T-helper 1 cell treated with Interleukin-12 subunit alpha and Interleukin-12 subunit beta and Interleukin-4 antibody, amounts not matched to agents 30 ng/mL and 1 ng/mL, for 36 hours (primary cell): ENCODE measurements at regions not wholly inside any gene's neighbourhood (a gene's known extent, or its start where the extent isn't known, plus 50 kb on each side); places are given as distances from the start of the nearest gene placed in this dataset.
"Not testable (repeated sequence)": the region's sequence is repeated elsewhere in the genome, so short reads cannot be mapped to it uniquely, and the experiment has no call there.

ENCODE experiments used
- intact Hi-C: fragments of 100-400 bp; cut with micrococcal nuclease; formaldehyde crosslinking; loops from one replicate; pipeline ENCODE4 v1.15.1; 2024

DNA sequence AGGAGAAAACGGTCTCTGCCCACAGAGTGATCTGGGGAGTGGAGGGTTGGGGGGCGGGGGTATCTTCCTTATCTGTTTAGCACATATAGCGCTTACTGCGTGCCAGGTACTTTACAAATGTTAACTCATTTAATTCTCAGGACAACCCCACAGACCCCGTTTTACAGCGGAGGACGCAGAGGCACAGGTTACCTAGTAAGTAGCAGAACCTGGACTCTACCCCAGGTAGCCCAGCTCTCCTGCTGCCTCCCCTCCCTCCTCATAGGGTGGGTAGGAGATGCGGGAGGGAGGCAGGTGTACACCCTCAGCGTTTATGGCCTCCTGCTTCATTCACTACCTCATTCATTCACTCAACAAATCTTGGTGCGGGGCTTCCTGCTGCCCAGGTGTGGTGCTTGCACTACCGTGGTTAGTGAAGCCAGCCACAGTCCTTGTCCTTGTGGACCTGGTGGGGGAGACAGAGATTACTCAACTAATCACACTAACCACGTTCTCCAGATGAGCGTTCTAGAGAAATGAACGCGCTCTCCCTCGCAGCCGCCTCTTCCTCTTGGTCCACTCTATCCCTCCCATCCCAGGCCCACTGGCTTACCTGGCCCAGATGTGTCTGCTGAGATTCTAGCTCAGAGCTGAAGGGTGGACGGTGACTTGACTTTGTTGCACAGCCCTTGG, 102.0 kb downstream of the IER5 start:
- intact Hi-C loops = loop anchor here (1.0 kb wide), 2 partner anchors 235 to 891 kb away; no protein-coding TSS in a partner anchor

DNA sequence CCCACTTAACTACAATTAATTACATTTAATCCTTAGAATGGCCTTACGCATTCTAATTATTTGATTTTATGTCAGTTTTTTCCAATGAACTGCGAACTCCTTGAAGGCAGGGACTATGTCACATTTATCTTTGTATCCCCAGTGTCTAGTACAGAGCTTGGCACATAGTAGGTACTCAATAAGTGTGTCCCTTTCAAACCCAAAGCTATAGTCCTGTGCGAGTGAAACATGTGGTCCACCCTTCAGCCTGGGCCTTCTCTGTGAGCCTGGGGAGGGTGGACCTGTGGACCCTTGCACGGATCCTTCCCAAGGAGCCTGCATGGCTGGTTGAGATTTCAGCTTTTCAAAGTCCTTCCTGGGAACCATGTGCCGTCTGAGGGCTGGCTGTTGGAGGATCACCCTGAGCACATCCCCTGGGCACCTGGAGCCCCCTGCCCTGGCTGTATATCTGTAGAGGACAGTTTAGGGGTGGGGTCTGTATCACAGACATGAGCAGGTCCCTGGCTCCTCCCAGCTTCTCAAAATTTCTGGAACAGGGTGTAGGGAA, 103.1 kb downstream of the IER5 start:
- intact Hi-C loops = no loop called here

DNA sequence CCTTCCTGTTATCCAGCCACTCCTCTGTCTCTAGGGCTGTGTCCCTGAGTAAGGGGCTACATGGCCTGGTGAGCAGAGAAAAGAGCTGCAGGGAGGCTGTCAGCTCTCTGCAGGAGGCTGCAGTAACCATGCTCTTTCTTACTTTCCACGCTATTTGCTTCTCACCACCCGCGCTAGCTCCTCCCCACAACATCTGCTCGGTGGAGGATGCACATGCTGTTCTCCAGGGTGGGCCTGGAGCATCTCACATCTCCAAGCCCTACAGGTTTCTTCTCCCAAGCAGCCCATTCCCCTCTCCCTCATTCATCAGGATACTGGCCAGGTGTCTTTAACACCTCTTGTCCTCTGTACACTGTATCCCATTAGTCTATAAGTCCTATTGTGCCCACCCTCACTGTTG, 103.8 kb downstream of the IER5 start:
- intact Hi-C loops = no loop called here

DNA sequence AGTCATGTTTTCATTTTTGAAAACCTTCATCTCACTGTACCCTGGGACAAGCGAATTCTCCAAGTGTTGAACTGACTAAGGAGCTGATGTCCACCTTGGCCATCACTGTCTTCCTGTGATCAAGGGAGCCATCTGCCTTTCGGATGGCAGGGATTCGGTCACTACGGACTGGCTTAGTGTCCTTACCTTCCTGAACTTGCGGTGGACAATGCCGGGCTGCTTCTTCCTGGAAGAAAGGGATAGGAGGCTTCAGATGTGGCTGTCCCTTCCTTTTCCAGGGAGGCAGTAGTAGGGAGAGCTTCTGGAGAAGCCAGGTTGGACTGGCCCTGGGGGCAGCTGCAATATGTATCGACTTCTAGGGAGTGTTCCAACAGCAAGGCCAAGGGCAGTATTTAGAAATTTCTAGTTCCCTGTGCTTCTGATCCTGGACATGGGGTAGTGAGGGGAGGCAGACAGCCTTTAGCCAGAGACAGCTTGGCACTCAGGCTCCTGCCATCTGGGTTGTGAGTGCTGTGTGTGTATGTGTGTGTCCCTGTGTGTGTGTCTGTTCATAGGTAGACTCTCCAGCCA, 114.6 kb downstream of the IER5 start:
- intact Hi-C loops = no loop called here

DNA sequence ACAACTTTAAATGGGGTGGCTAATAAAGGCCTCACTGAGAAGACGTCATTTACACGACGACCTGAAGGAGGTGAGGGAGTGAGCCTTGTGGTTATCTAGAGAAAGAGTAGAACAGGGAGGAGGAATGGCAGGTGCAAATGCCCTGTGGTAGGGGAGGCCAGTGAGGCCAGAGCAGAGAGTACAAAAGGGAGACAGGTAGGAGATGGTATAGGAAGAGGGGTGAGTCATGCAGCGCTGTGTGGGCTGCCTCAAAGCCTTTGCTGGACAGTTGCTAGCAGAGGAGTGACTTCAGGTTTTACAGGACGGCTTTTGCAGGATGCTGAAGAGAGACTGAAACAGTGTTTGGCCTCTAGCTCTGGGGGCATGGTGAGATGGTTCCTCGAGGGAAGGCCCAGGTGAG, 116.0 kb downstream of the IER5 start:
- intact Hi-C loops = no loop called here

DNA sequence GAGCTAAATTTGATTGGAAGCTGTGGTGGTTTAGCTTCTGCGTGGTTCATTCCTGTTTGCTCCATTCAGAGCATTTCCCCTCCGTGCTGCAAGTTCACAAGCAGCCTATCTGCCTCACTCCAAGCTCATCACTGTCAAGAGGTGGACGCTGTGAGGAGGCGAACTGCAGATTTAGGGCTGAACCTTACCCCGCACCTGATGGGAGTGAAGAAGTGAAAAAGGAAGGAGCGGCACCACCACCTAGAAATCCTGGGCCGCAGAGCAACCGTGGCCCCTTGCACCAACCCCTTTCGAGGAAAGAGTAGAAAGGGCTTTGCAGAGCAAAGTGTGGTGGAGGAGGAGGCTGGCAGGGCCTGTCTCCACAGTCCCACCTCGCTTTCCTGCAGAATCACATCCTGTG, 117.4 kb downstream of the IER5 start:
- intact Hi-C loops = no loop called here

DNA sequence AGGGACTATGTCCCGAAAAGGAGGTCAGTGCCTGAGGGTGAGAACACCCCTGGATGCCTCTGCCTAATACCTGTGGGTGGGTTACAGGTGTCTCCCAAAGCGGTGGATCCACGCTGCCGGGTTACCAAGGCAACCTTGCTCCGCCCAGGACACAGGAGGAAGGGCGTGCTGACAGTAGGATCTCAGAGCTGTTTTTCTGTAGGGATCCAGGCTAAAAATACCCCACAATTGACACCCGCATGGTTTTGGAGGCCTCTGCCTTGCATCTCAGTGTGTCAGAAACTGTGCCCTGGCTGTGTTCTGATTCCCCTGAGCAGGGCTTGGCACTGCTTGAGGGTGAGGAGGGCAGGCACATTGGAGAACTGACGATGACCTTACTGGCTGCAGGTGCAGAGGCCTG, 118.0 kb downstream of the IER5 start:
- intact Hi-C loops = no loop called here

DNA sequence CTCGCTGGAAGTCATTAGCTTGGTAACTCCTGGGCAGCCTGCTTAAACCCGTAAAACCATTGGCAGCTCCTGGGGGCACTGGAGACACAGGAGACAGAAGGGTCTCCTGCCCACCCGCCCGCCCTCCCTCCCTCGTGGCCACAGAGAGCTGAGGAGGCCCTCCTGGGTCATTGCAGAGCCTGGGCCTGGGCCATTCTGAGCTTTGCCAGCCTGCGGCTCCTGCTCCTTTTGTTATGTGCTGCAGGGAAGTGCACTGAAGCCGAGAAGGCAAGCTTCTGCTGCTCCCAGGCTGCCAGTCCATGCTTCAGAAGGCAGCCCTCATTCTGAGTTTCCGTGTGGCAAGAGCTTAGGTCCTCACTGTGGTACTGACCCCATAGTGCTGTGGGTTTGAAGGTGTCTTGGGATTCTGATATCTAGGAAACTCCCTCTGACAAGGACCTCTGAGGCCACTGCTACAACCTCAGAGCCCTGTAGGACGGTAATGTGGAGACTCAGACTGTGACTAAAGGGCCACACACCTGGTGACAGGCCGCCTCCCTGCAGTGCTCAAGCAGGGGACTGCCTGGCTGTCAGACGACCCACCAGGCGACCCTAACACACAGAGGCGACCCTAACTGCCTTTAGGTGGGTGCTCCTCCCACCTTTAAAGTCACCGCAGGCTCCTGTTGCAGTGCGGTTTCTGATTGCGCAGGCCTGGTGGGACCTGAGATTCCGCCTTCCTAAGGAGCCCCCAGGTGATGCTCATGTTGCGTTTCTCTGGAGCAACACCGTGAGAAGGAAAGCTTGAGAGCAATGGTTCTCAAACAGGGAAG, 118.7 kb downstream of the IER5 start:
- intact Hi-C loops = no loop called here

DNA sequence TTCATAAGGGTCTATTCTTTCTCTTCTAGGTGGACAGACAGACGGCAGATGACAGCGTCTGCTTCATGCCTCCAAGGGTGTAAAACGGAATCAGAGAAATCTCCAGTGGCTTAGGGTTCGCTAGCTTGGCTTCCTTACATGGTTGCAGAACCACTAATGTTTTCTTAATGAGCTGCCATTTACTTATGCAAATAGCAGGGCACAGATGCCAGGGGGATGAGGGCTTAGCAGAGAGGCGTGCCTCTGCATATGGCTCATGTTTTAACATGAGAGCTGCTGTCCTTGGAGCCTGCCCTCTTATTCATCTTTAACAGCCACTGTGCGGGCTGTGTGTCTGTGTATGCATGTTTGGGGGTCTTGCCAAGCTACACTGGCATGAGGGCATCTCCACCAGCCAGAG, 119.6 kb downstream of the IER5 start:
- intact Hi-C loops = no loop called here

DNA sequence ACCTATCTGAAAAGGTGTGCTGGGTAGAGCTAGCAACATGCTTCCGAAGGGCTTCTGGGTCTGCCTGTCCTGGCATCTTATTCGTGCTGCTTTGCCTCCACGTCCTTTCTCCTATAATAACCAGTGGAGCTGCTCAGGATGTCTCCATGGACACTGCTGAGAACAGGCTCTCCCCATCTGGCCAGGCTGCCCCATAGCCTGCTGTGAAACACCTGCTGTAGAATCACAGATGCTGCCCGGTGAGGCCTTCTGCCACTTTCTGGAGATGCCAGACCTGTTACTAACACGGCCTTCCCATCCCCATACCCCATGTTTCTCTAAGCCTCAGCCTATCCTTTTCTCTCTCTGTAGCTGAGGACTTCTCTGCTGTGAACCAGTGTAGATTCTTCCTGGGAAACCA, 120.5 kb downstream of the IER5 start:
- intact Hi-C loops = no loop called here

DNA sequence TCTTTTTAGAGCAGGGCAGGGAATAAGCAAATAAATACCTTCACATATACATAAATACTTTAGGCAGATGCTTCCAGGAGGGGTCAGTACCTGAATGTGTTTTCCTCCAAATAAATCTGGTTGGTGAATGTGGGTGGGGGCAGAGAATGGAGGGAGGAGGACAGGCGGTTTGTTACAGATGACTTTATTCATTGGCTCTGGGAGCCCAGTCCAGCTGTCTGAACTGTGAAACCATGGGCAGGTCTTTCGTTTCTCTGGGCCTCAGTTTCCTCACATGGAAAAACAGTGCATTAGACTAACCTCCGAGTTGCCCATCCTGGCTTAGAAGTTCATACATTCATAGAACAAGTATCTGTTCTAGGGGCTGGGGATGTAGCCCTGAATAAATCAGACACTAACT, 124.6 kb downstream of the IER5 start:
- intact Hi-C loops = no loop called here

DNA sequence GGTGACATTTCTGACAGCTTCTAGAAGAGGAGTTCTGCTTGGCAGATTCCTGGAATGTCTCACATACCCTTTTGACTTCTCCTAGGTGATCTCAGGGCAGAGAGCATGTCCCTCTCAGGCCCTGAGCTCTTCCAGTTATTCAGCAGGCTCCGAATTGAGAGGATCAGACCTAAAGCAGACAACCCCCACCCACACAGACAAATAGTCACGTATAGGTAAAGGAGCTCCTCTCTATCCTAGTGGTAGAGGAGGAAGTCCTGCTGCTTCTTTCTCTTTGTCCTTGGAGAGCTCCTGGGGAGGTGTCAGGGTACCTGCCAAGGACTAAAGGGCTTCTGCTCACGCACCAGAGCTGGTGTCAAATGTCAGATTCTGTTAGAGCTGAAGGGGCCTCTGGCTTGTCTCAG, 128.1 kb downstream of the IER5 start:
- intact Hi-C loops = no loop called here

DNA sequence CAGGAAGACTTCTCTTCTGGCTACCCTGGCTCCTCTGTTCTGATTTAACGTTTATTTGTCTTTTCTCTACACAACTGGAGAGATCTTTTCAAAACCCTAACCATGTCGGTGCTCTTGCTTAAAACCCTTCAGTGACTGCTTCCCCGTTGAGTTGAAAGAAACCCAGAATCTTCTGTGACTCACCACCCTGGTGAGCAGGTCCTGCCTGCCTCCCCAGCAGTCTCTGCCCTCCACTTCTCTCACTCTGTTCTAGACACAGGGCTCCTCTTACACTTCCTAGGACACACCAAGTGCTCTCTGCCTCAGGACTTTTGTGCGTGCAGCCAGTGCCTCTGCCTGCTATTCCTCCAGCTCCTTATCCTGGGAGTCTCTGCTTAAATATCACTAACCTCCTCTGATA, 131.4 kb downstream of the IER5 start:
- intact Hi-C loops = no loop called here

DNA sequence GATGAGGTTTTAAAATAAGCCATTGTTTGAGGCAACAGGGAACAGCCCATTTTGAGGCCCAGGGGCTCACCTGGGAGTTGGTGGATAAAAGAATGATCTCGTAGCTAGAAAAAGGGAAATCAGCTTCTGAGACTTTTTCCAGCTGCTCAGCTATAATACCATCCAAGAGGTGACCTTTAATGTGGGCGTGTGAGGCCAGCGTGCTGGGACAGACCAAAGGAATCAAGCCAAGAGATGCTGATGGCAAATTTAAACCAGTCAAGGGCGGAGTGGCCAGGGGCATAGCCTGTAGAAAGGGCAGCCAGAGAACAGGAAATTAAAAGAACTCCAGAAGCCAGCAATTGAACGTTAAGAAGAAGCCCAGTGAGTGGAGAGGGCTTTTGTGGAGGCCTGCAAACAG, 132.6 kb downstream of the IER5 start:
- intact Hi-C loops = no loop called here

DNA sequence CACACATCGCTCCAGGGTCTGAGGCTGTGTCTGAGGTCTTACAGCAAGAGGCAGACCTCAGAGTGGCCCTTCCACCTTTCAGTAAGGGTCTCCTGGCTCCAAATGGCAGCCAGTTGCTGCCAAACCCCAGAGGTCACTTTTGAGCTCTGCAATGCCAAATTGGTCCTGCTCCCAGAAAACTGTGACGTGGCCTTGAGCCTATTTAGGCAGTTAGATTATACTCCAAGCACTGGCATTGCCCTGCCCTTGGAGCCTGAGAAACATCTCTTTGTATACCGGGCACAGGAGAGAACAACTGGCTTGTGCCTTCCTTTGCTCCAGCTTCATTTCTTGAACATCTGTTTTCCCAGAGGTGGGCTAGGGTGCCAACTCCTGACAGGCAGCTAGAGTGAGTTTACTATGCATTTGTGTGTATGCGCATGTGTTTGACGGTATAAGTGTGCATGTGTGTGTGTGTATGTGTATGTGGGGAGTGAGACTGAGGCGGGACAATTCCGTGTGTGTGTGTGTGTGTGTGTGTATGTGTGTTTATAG, 134.5 kb downstream of the IER5 start:
- intact Hi-C loops = no loop called here

DNA sequence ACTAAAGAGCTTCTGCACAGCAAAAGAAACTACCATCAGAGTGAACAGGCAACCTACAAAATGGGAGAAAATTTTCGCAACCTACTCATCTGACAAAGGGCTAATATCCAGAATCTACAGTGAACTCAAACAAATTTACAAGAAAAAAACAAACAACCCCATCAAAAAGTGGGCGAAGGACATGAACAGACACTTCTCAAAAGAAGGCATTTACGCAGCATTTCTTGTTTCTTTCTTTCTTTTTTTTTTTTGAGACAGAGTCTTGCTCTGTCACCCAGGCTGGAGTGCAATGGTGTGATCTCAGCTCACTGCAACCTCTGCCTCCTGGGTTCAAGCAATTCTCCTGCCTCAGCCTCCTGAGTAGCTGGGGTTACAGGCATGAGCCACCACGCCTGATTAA, 138.2 kb downstream of the IER5 start:
- intact Hi-C loops = not testable (repeated sequence)

DNA sequence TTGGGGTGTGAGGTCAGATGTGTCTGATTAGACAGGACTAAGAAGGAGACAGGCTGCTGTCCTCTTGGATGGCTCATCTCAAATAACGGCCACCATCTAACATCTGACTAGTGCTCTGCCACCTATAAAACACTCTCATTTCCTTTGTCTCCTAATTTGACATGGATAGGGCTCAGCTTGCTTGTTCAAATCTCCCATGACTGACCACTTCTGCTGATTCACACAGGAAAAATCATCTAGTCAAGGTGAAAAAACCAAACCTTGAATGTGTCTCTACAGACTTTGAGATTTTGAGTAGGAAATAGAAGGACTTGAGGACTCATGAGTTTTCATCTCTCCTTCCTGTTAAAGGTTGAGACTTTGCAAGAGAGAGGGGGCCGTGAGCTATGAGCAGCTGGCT, 150.6 kb downstream of the IER5 start:
- intact Hi-C loops = no loop called here

DNA sequence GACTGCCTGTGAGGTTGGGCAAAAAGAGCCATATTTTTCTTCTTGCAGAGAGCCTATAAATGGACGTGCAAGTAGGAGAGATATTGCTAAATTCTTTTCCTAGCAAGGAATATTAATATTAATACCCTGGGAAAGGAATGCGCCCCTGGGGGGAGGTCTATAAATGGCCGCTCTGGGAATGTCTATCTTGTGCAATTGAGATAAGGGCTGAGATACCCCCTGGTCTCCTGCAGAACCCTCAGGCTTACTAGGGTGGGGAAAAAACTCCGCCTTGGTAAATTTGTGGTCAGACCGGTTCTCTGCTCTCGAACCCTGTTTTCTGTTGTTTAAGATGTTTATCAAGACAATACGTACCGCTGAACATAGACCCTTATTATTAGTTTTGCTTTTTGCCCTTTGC, 157.8 kb downstream of the IER5 start:
- intact Hi-C loops = not testable (repeated sequence)

DNA sequence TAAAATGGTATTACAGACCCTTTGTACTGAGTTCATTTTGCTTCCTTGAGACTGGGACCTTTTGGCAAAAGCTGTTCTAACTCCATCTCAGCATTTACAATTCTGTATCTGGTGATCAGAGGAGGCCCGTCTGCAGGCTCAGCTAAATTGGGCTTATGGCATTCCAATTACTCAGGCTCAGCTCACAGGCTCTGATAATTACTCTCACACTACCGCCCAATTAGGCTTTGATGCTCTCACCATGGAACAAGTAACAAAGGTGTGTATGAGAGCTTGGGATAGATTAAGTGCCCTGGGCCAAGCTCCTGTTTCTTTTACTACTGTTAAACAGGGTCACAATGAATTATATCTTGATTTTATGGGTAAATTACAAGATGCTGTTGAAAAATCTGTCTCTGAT, 159.9 kb downstream of the IER5 start:
- intact Hi-C loops = not testable (repeated sequence)

DNA sequence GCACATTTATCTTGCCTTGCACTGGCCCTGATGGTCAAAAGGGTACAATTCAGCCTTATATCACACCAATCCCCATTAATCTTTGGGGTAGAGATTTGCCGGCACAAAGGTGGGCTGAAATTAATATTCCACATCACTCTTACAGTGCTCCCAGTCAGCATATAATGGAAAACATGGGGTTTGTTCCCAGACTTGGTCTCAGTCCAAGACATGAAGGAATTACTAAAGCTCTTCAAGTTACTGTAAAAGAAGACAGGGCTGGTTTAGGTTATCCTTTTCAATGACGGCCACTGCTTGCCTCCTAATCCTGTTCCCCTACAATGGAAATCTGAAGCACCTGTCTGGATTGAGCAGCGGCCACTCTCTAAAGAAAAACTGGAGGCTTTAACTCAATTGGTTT, 160.7 kb downstream of the IER5 start:
- intact Hi-C loops = no loop called here

DNA sequence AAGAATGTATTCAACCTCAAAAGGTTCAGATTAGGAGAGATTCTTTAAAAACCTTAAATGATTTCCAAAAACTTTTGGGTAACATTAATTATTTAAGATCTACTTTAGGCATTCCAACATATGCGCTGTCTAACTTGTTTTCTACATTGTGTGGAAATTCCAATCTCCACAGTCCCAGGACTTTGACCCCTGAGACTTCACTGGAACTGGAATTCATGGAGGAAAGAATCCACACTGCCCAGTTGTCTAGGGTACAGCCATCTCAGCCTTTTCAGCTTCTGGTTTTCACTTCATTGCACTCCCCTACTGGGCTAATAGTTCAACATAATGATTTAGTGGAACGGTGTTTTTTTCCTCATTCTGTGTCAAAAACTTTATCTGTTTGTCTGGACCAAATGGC, 161.5 kb downstream of the IER5 start:
- intact Hi-C loops = no loop called here

DNA sequence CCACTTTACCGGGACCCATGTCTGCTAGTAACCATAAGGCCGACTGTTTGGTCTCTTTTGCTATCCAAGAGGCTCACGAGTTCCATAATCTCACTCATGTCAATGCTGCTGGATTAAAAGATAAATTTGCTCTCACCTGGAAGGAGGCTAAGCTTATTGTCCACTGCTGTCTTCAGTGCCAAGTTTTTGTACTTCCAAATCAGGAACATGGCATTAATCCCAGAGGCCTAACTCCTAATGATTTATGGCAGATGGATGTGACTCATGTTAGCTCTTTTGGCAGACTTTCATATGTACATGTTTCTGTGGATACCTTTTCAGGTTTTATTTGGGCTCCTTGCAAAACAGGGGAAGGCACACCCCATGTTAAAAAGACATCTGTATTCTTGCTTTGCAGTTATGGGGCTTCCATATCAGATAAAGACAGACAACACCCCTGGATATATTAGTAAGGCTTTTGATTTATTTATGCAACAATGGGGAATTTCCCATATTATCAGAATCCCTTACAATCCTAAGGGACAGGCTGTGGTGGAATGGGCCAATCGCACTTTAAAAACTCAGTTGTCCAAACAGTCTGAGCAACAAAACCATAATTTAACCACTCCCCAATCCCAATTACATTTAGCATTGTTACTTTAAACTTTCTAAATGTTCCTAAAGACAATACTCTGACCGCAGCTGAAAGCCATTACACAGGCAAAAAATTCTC, 162.7 kb downstream of the IER5 start:
- intact Hi-C loops = no loop called here
